ENCODE measurements at regions not wholly inside any gene's neighbourhood (a gene's known extent, or its start where the extent isn't known, plus 50 kb on each side); places are given as distances from the start of the nearest gene placed in this dataset.

- TF ChIP-seq CTCF (conservative IDR thresholded peaks at IDR 0.05) (no peak), ZFX (IDR thresholded peaks at IDR 0.05) (no peak)
Measured at GRCh38 chr6:16004934-16005679, 123.8 kb upstream of the MYLIP start.
